DOHH2 (cell line): ENCODE measurements at regions not wholly inside any gene's neighbourhood (a gene's known extent, or its start where the extent isn't known, plus 50 kb on each side); places are given as distances from the start of the nearest gene placed in this dataset.

Experiments used
- H3F3A ChIP-seq: fragments of 200-600 bp; sonication (generic), shearing (Covaris generic); 2 replicates; pipeline ENCODE4 v1.6.0; 2016; ENCODE audit warnings: antibody characterized with exemption, mild to moderate bottlenecking; ENCODE audit not compliant: control insufficient read depth, insufficient read depth
- H3K27ac ChIP-seq: fragments of 200-600 bp; sonication (generic); 2 replicates; pipeline ENCODE4 v1.5.1; 2014; ENCODE audit warnings: low read depth, mild to moderate bottlenecking, low read length, moderate library complexity
- H3K27me3 ChIP-seq: fragments of 200-600 bp; sonication (generic); 2 replicates; pipeline ENCODE4 v1.6.1; 2014; ENCODE audit warnings: mild to moderate bottlenecking, low read length, mixed read lengths; ENCODE audit not compliant: control insufficient read depth
- H3K36me3 ChIP-seq: fragments of 200-600 bp; sonication (generic); 2 replicates; pipeline ENCODE4 v1.6.1; 2014; ENCODE audit warnings: mild to moderate bottlenecking, low read length, moderate library complexity, mixed read lengths; ENCODE audit not compliant: control insufficient read depth
- H3K4me1 ChIP-seq: fragments of 200-600 bp; sonication (generic); 2 replicates; pipeline ENCODE4 v1.6.1; 2014; ENCODE audit warnings: mild to moderate bottlenecking, low read length, mixed read lengths; ENCODE audit not compliant: control insufficient read depth
- H3K4me2 ChIP-seq: fragments of 200-600 bp; sonication (generic); 2 replicates; pipeline ENCODE4 v1.6.0; 2014; ENCODE audit warnings: mild to moderate bottlenecking, low read length, moderate library complexity
- H3K4me3 ChIP-seq: fragments of 200-600 bp; sonication (generic); 2 replicates; pipeline ENCODE4 v1.5.1; 2014; ENCODE audit warnings: mild to moderate bottlenecking, low read length, mixed read lengths
- H3K79me2 ChIP-seq: fragments of 200-600 bp; sonication (generic); 2 replicates; pipeline ENCODE4 v1.6.1; 2014; ENCODE audit warnings: mild to moderate bottlenecking, low read length, mixed read lengths; ENCODE audit not compliant: control insufficient read depth
- H3K9me2 ChIP-seq: fragments of 200-600 bp; sonication (generic); replicated peaks from 2 replicates; pipeline ENCODE4 v1.6.1; 2014; ENCODE audit warnings: mild to moderate bottlenecking, low read length, mixed read lengths; ENCODE audit not compliant: control insufficient read depth
- H3K9me3 ChIP-seq: fragments of 200-600 bp; sonication (generic); 2 replicates; pipeline ENCODE4 v1.6.1; 2014; ENCODE audit warnings: antibody characterized with exemption, low read length, mixed read lengths; ENCODE audit not compliant: control insufficient read depth, insufficient read depth
- H4K20me1 ChIP-seq: fragments of 200-600 bp; sonication (generic); 2 replicates; pipeline ENCODE4 v1.6.0; 2014; ENCODE audit warnings: low read depth, mild to moderate bottlenecking, antibody characterized with exemption, low read length, moderate library complexity; ENCODE audit not compliant: control insufficient read depth, insufficient read depth
- EZH2phosphoT487 ChIP-seq: fragments of 200-600 bp; sonication (generic); IDR thresholded peaks from 2 replicates; pipeline ENCODE4 v1.6.1; 2017; ENCODE audit warnings: borderline replicate concordance, mild to moderate bottlenecking, antibody characterized with exemption, low read length, moderate library complexity, mixed read lengths
- TF ChIP-seq, protein P1 (sequence below): fragments of 200-600 bp; sonication (generic); IDR thresholded peaks from one replicate; pipeline ENCODE4 v1.5.1; 2014; ENCODE audit warnings: antibody characterized with exemption, mild to moderate bottlenecking, low read depth, low read length; ENCODE audit not compliant: poor library complexity, severe bottlenecking

GRCh38 chr5:104139840-104140239 is 577.3 kb upstream of the NUDT12 start:
- Histone ChIP-seq H3K9me3 (no peaks in the 10 kb centered on the region), H3K27ac (no peak overlapping the region), H3K4me1 (no peaks in the 10 kb centered on the region), H3K4me2 (no peak overlapping the region), H3K36me3 (no peaks in the 10 kb centered on the region), H3K4me3 (no peak overlapping the region), H3K27me3 (no peaks in the 10 kb centered on the region), H3K79me2 (no peaks in the 10 kb centered on the region), H4K20me1 (no peaks in the 10 kb centered on the region), H3F3A (no peaks in the 10 kb centered on the region), H3K9me2 (no peaks in the 10 kb centered on the region)
- no peak for TF ChIP-seq EZH2phosphoT487
- TF ChIP-seq, protein P1, sequence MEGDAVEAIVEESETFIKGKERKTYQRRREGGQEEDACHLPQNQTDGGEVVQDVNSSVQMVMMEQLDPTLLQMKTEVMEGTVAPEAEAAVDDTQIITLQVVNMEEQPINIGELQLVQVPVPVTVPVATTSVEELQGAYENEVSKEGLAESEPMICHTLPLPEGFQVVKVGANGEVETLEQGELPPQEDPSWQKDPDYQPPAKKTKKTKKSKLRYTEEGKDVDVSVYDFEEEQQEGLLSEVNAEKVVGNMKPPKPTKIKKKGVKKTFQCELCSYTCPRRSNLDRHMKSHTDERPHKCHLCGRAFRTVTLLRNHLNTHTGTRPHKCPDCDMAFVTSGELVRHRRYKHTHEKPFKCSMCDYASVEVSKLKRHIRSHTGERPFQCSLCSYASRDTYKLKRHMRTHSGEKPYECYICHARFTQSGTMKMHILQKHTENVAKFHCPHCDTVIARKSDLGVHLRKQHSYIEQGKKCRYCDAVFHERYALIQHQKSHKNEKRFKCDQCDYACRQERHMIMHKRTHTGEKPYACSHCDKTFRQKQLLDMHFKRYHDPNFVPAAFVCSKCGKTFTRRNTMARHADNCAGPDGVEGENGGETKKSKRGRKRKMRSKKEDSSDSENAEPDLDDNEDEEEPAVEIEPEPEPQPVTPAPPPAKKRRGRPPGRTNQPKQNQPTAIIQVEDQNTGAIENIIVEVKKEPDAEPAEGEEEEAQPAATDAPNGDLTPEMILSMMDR = no peak

DNA sequence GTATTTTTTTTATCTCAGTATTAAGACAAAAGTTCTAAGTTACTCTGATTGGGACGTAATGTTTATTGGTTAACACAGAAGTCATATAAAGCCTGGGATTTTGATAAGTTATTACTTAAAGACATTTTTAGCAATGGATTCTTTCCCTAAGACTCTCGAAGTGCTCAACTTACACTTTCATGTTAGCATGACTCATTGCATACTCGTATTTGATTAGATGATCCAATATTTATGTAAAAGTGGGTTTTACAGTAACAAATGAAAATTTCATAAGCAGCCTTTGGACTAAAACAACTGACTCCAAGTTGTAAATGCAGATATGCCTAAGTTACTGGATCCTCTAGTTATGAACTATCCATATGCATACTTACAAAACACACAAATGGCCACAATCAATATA is 567.7 kb upstream of the NUDT12 start:
- Histone ChIP-seq H3K9me3 (peaks cover 5% of the 10 kb centered on the region; the same call in 1 of the 2 replicates), H3F3A (no peaks in the 10 kb centered on the region), H3K79me2 (no peaks in the 10 kb centered on the region), H3K9me2 (no peaks in the 10 kb centered on the region), H3K27me3 (no peaks in the 10 kb centered on the region), H4K20me1 (no peaks in the 10 kb centered on the region), H3K4me2 (no peak overlapping the region), H3K4me3 (no peak overlapping the region), H3K27ac (no peak overlapping the region), H3K36me3 (no peaks in the 10 kb centered on the region), H3K4me1 (no peaks in the 10 kb centered on the region)
- TF ChIP-seq, protein P1 = no peak
- TF ChIP-seq EZH2phosphoT487 = no peak

- no peaks in the 10 kb centered on the region for H3K27me3 ChIP-seq
- H3K36me3 ChIP-seq = no peaks in the 10 kb centered on the region
- no peaks in the 10 kb centered on the region for H3K4me1 ChIP-seq
- H3K79me2 ChIP-seq = no peaks in the 10 kb centered on the region
- no peaks in the 10 kb centered on the region for H3F3A ChIP-seq
- H3K9me2 ChIP-seq = no peaks in the 10 kb centered on the region
- H3K4me2 ChIP-seq = no peak overlapping the region
- H4K20me1 ChIP-seq = no peaks in the 10 kb centered on the region
- TF ChIP-seq EZH2phosphoT487 = no peak
- TF ChIP-seq, protein P1 = no peak
- no peaks in the 10 kb centered on the region for H3K9me3 ChIP-seq
- H3K27ac ChIP-seq = no peak overlapping the region
- no peak overlapping the region for H3K4me3 ChIP-seq
These were observed 565.8 kb upstream of the NUDT12 start for GRCh38 chr5:104128348-104128747.

DNA sequence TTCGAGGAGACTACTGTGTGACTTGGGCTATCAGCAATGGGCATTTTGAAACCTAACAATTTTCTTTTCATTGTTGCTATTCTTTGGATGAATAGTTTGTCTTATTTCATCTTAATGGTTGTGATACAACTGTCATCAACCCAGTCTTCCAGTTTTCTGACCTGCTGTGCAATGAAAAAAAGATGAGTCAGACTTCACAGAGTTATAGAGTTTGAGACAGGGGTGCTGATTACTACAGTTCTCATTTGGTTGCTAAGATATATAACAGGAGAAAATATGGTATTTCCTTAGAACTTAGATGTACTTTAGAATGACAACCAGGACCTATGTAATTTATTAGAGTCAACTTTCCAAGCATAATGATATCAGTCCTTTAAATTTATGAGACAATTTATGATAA is 564.4 kb upstream of the NUDT12 start:
- no peaks in the 10 kb centered on the region for H3K79me2 ChIP-seq
- H3K4me1 ChIP-seq = no peaks in the 10 kb centered on the region
- no peaks in the 10 kb centered on the region for H3F3A ChIP-seq
- H3K9me3 ChIP-seq = no peaks in the 10 kb centered on the region
- H4K20me1 ChIP-seq = no peaks in the 10 kb centered on the region
- H3K36me3 ChIP-seq = no peaks in the 10 kb centered on the region
- no peak overlapping the region for H3K4me2 ChIP-seq
- no peak overlapping the region for H3K4me3 ChIP-seq
- H3K9me2 ChIP-seq = no peaks in the 10 kb centered on the region
- H3K27ac ChIP-seq = no peak overlapping the region
- H3K27me3 ChIP-seq = no peaks in the 10 kb centered on the region
- TF ChIP-seq, protein P1 = no peak
- no peak for TF ChIP-seq EZH2phosphoT487
